Mucosa of stomach (tissue), 1 donor: ENCODE measurements at regions not wholly inside any gene's neighbourhood (a gene's known extent, or its start where the extent isn't known, plus 50 kb on each side); places are given as distances from the start of the nearest gene placed in this dataset.
"Not testable (repeated sequence)": the region's sequence is repeated elsewhere in the genome, so short reads cannot be mapped to it uniquely, and the experiment has no call there.

Experiments used
- H3K27me3 ChIP-seq: one replicate; pipeline ENCODE4 v1.7.0; 2013; ENCODE audit warnings: mild to moderate bottlenecking, low read length; ENCODE audit not compliant: control insufficient read depth, insufficient read depth
- H3K36me3 ChIP-seq: one replicate; pipeline ENCODE4 v1.7.0; 2013; ENCODE audit warnings: low read length; ENCODE audit not compliant: control insufficient read depth, insufficient read depth
- H3K4me1 ChIP-seq: one replicate; pipeline ENCODE4 v1.7.0; 2013; ENCODE audit warnings: mild to moderate bottlenecking, low read length; ENCODE audit not compliant: control insufficient read depth, insufficient read depth
- H3K4me3 ChIP-seq: one replicate; pipeline ENCODE4 v1.7.0; 2013; ENCODE audit warnings: low read length
- H3K9ac ChIP-seq: one replicate; pipeline ENCODE4 v1.7.0; 2013; ENCODE audit warnings: mild to moderate bottlenecking, low read length, moderate library complexity
- H3K9me3 ChIP-seq: one replicate; pipeline ENCODE4 v1.7.0; 2013; ENCODE audit warnings: mild to moderate bottlenecking, low read length, moderate library complexity; ENCODE audit not compliant: control insufficient read depth
- donor health status: Pancreatic carcinoma.

GRCh38 chr12:86985298-86985697 is 729.1 kb upstream of the MGAT4C start:
- Histone ChIP-seq H3K9me3 (no peaks in the 10 kb centered on the region), H3K4me3 (no peak overlapping the region), H3K27me3 (no peaks in the 10 kb centered on the region), H3K36me3 (no peaks in the 10 kb centered on the region), H3K4me1 (no peaks in the 10 kb centered on the region), H3K9ac (no peak overlapping the region)

- not testable (repeated sequence) for H3K4me1 ChIP-seq, H3K27me3 ChIP-seq, H3K36me3 ChIP-seq, H3K4me3 ChIP-seq, H3K9ac ChIP-seq, H3K9me3 ChIP-seq
These were observed 714.4 kb upstream of the MGAT4C start for GRCh38 chr12:86970595-86970994.

GRCh38 chr12:86959766-86960458 is 703.7 kb upstream of the MGAT4C start:
- Histone ChIP-seq H3K4me3 (no peak overlapping the region), H3K36me3 (no peaks in the 10 kb centered on the region), H3K27me3 (no peaks in the 10 kb centered on the region), H3K9ac (no peak overlapping the region), H3K9me3 (no peaks in the 10 kb centered on the region), H3K4me1 (no peaks in the 10 kb centered on the region)

GRCh38 chr12:86950444-86950843 is 694.3 kb upstream of the MGAT4C start:
- H3K4me3 ChIP-seq, result no peak overlapping the region

GRCh38 chr12:86950043-86950442 is 693.9 kb upstream of the MGAT4C start:
- H3K4me1 ChIP-seq, result no peaks in the 10 kb centered on the region
- H3K36me3 ChIP-seq, result no peaks in the 10 kb centered on the region
- no peak overlapping the region for H3K9ac ChIP-seq
- H3K9me3 ChIP-seq, result no peaks in the 10 kb centered on the region
- no peaks in the 10 kb centered on the region for H3K27me3 ChIP-seq
- H3K4me3 ChIP-seq, result no peak overlapping the region

More at GRCh38 chr12:86950444-86950843, 694.3 kb upstream of the MGAT4C start:
- H3K27me3 ChIP-seq, result no peaks in the 10 kb centered on the region
- no peak overlapping the region for H3K9ac ChIP-seq
- H3K36me3 ChIP-seq, result no peaks in the 10 kb centered on the region
- no peaks in the 10 kb centered on the region for H3K4me1 ChIP-seq
- no peaks in the 10 kb centered on the region for H3K9me3 ChIP-seq

- no peak overlapping the region for H3K9ac ChIP-seq
- no peaks in the 10 kb centered on the region for H3K9me3 ChIP-seq
- no peaks in the 10 kb centered on the region for H3K36me3 ChIP-seq
- no peaks in the 10 kb centered on the region for H3K4me1 ChIP-seq
- no peak overlapping the region for H3K4me3 ChIP-seq
- H3K27me3 ChIP-seq, result no peaks in the 10 kb centered on the region
These were observed 692.7 kb upstream of the MGAT4C start for GRCh38 chr12:86948851-86949250.

- Histone ChIP-seq H3K27me3 (no peaks in the 10 kb centered on the region), H3K36me3 (no peaks in the 10 kb centered on the region), H3K4me1 (no peaks in the 10 kb centered on the region), H3K9me3 (no peaks in the 10 kb centered on the region), H3K9ac (no peak overlapping the region), H3K4me3 (no peak overlapping the region)
These were observed 689.5 kb upstream of the MGAT4C start for GRCh38 chr12:86945685-86946196.

- not testable (repeated sequence) for H3K4me3 ChIP-seq
These were observed 688.1 kb upstream of the MGAT4C start for GRCh38 chr12:86944197-86944819.

GRCh38 chr12:86931714-86932113 is 675.5 kb upstream of the MGAT4C start:
- Histone ChIP-seq H3K4me3 (no peak overlapping the region), H3K9me3 (no peaks in the 10 kb centered on the region), H3K9ac (no peak overlapping the region), H3K36me3 (no peaks in the 10 kb centered on the region), H3K27me3 (no peaks in the 10 kb centered on the region), H3K4me1 (no peaks in the 10 kb centered on the region)

More at GRCh38 chr12:86944197-86944819, 688.1 kb upstream of the MGAT4C start:
- not testable (repeated sequence) for H3K9me3 ChIP-seq, H3K4me1 ChIP-seq, H3K9ac ChIP-seq, H3K36me3 ChIP-seq, H3K27me3 ChIP-seq

- H3K27me3 ChIP-seq, result no peaks in the 10 kb centered on the region
- H3K4me3 ChIP-seq, result no peak overlapping the region
- H3K9me3 ChIP-seq, result no peaks in the 10 kb centered on the region
- H3K36me3 ChIP-seq, result no peaks in the 10 kb centered on the region
- no peaks in the 10 kb centered on the region for H3K4me1 ChIP-seq
- no peak overlapping the region for H3K9ac ChIP-seq
These were observed 673.8 kb upstream of the MGAT4C start for GRCh38 chr12:86929962-86930361.

- H3K9me3 ChIP-seq, result no peaks in the 10 kb centered on the region
- H3K4me1 ChIP-seq, result no peaks in the 10 kb centered on the region
- H3K36me3 ChIP-seq, result no peaks in the 10 kb centered on the region
- H3K9ac ChIP-seq, result no peak overlapping the region
- H3K4me3 ChIP-seq, result no peak overlapping the region
- H3K27me3 ChIP-seq, result no peaks in the 10 kb centered on the region
These were observed 660.9 kb upstream of the MGAT4C start for GRCh38 chr12:86917121-86917520.

GRCh38 chr12:86914721-86915120 is 658.5 kb upstream of the MGAT4C start:
- H3K9ac ChIP-seq, result no peak overlapping the region
- no peaks in the 10 kb centered on the region for H3K27me3 ChIP-seq
- H3K4me3 ChIP-seq, result no peak overlapping the region
- no peaks in the 10 kb centered on the region for H3K9me3 ChIP-seq
- H3K36me3 ChIP-seq, result no peaks in the 10 kb centered on the region
- no peaks in the 10 kb centered on the region for H3K4me1 ChIP-seq
